ENCODE measurements at regions not wholly inside any gene's neighbourhood (a gene's known extent, or its start where the extent isn't known, plus 50 kb on each side); places are given as distances from the start of the nearest gene placed in this dataset.

GRCh38 chr11:92628401-92629292, 340.8 kb upstream of the MTNR1B start:
- Histone ChIP-seq H3K56ac (replicated peaks; ENCODE audit: insufficient read length, low read depth, low read length) (no peak overlapping the region), H3K4ac (replicated peaks; ENCODE audit: insufficient read length, low read depth, low read length) (no peak overlapping the region), H4K5ac (ENCODE audit: insufficient read length, low read depth, low read length) (no peak overlapping the region), H2BK5ac (ENCODE audit: low read depth, low read length) (no peak overlapping the region), H2BK120ac (replicated peaks; ENCODE audit: low read depth, low read length) (no peak overlapping the region), H3K79me1 (ENCODE audit: low read depth, low read length) (no peaks in the 10 kb centered on the region), H3K4me1 (replicated peaks in 1 of 4; ENCODE audit: control insufficient read depth in 3 of 4, insufficient read depth in 4 of 4, low read length in 3 of 4) (no peaks in the 10 kb centered on the region; a peak in 2 of 7 replicates), H3K27ac (ENCODE audit: low read depth, low read length) (no peak overlapping the region), H2BK12ac (ENCODE audit: low read depth, low read length) (no peak overlapping the region), H4K8ac (ENCODE audit: extremely low read depth, insufficient read depth, low read length) (no peak overlapping the region), H4K91ac (replicated peaks; ENCODE audit: insufficient read length, low read length) (no peak overlapping the region), H4K20me1 (replicated peaks in 1 of 2; ENCODE audit: control insufficient read depth in 1 of 2, insufficient read depth in 2 of 2, low read length in 2 of 2) (peaks cover 0 to 2% of the 10 kb centered on the region in 2 experiments), H3K18ac (ENCODE audit: extremely low read depth, low read length) (no peak overlapping the region), H3K23ac (ENCODE audit: insufficient read length) (no peak overlapping the region), H2BK20ac (ENCODE audit: low read length) (no peak overlapping the region), H3K14ac (ENCODE audit: insufficient read length) (no peak overlapping the region), H2AFZ (ENCODE audit: low read length) (no peak overlapping the region), H2AK5ac (ENCODE audit: low read depth, low read length) (no peak overlapping the region), H3K4me2 (ENCODE audit: insufficient read depth in 1 of 2, low read depth in 2 of 2, low read length in 2 of 2) (no peak overlapping the region), H3K9ac (replicated peaks in 1 of 4; ENCODE audit: extremely low read depth in 1 of 4, low read depth in 3 of 4, low read length in 3 of 4) (no peak overlapping the region), H3K4me3 (ENCODE audit: extremely low read depth in 1 of 4, insufficient read depth in 2 of 4, low read depth in 3 of 4, low read length in 4 of 4) (no peak overlapping the region), H3K23me2 (ENCODE audit: low read depth, low read length) (no peaks in the 10 kb centered on the region), H3K79me2 (ENCODE audit: control insufficient read depth in 1 of 2, insufficient read depth in 2 of 2, low read length in 2 of 2) (no peaks in the 10 kb centered on the region), H3K36me3 (ENCODE audit: control insufficient read depth in 2 of 4, insufficient read depth in 4 of 4, low read length in 3 of 4) (no peaks in the 10 kb centered on the region), H3K27me3 (replicated peaks in 1 of 4; ENCODE audit: control insufficient read depth in 3 of 4, extremely low read depth in 1 of 4, insufficient read depth in 3 of 4, low read length in 3 of 4) (no peaks in the 10 kb centered on the region), H2BK15ac (ENCODE audit: low read length) (no peak overlapping the region), H3K9me3 (ENCODE audit: insufficient read depth in 2 of 2, low read depth in 1 of 2, low read length in 1 of 2) (no peaks in the 10 kb centered on the region)
- POLR2A ChIA-PET (ENCODE audit: partially characterized antibody) = interaction anchor here (0.7 kb wide), 1 partner anchor 60 kb away, joined by 3 read pairs; no protein-coding TSS in a partner anchor
- 93% methylated on average over 4 of the region's 4 CpGs; no CpG with 5 or more reads in 1 of the 2 experiments for WGBS, 2 experiments (ENCODE audit: extremely low coverage in 1 of 2, insufficient coverage in 1 of 2, insufficient read length in 1 of 2, insufficient replicate concordance in 2 of 2, low coverage in 1 of 2, low lambda C conversion rate in 2 of 2, missing lambda C conversion rate in 1 of 2)
- DNase-seq (ENCODE audit: low read depth in 1 of 2, low spot score in 2 of 2) (no peak), FAIRE-seq (no peak)
- CTCF ChIA-PET (ENCODE audit: partially characterized antibody) = interaction anchor here (0.6 to 1.8 kb wide), 5 partner anchors 9 to 1547 kb away, joined by 3 to 5 read pairs (median 4); no protein-coding TSS in a partner anchor
- TF ChIP-seq MAFK (IDR thresholded peaks at IDR 0.05; ENCODE audit: low read depth, low read length) = no peak
- no peak for TF ChIP-seq TAF1 (IDR thresholded peaks at IDR 0.05; ENCODE audit: low read depth, low read length)
- no peak for TF ChIP-seq ATF3 (IDR thresholded peaks at IDR 0.05; ENCODE audit: insufficient read depth, low read depth, low read length)
